ENCODE measurements at regions not wholly inside any gene's neighbourhood (a gene's known extent, or its start where the extent isn't known, plus 50 kb on each side); places are given as distances from the start of the nearest gene placed in this dataset.

DNA sequence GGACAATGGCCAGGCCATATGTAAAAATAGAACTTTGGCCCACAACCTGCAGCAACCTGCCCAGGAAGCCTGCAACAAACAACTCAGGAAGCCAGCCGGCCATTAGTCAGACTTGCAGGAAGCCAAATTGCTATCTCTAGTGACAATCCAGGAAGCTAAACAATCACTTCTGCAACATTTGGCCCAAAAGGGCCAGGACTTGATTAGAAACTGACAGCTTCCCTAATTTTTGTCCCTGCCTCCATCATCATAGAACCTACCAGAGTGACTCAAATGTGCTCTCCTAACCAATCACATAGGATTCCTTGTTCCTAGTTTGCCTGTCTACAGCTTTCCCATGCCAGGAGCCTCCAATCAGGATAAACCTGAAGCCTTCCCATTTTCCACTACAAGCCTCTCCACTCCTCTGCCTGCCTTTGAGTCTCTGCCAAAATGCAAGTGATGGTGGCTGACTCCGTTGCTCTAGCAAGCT lies 639.3 kb downstream of the PTPRU start:
- TF ChIP-seq, protein P1, sequence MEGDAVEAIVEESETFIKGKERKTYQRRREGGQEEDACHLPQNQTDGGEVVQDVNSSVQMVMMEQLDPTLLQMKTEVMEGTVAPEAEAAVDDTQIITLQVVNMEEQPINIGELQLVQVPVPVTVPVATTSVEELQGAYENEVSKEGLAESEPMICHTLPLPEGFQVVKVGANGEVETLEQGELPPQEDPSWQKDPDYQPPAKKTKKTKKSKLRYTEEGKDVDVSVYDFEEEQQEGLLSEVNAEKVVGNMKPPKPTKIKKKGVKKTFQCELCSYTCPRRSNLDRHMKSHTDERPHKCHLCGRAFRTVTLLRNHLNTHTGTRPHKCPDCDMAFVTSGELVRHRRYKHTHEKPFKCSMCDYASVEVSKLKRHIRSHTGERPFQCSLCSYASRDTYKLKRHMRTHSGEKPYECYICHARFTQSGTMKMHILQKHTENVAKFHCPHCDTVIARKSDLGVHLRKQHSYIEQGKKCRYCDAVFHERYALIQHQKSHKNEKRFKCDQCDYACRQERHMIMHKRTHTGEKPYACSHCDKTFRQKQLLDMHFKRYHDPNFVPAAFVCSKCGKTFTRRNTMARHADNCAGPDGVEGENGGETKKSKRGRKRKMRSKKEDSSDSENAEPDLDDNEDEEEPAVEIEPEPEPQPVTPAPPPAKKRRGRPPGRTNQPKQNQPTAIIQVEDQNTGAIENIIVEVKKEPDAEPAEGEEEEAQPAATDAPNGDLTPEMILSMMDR (IDR thresholded peaks at IDR 0.05) = no peak
- TF ChIP-seq EZH2 (IDR thresholded peaks at IDR 0.05) = no peak

All from neural progenitor cell (in vitro differentiated cells).